ENCODE measurements at regions not wholly inside any gene's neighbourhood (a gene's known extent, or its start where the extent isn't known, plus 50 kb on each side); places are given as distances from the start of the nearest gene placed in this dataset.
A peak's percentile ranks its signal among the peaks of the same experiment; 100 is the strongest.

GRCh38 chr20:59453759-59454560 is 150.4 kb upstream of the PHACTR3 start:
- Mint-ChIP-seq H3K27me3 (ENCODE audit: low read depth, poor library complexity) (peaks cover 17% of the 10 kb centered on the region), H3K9me3 (peaks cover 4% of the 10 kb centered on the region), H3K27ac (peak overlapping the region; percentile 60), H3K4me3 (no peak overlapping the region), H3K4me1 (peaks cover 32% of the 10 kb centered on the region), H3K36me3 (ENCODE audit: low read depth) (no peaks in the 10 kb centered on the region)
- DNase-seq: no peak
- no peak for TF ChIP-seq CTCF (IDR thresholded peaks at IDR 0.05)

- H3K27ac Mint-ChIP-seq: no peak overlapping the region
- peaks cover 7% of the 10 kb centered on the region for H3K9me3 Mint-ChIP-seq
- no peaks in the 10 kb centered on the region for H3K36me3 Mint-ChIP-seq (ENCODE audit: low read depth)
- DNase-seq: peak; percentile 47
- peak; percentile 73 for TF ChIP-seq CTCF (IDR thresholded peaks at IDR 0.05)
- H3K4me3 Mint-ChIP-seq: no peak overlapping the region
- peaks cover 11% of the 10 kb centered on the region for H3K27me3 Mint-ChIP-seq (ENCODE audit: low read depth, poor library complexity)
- H3K4me1 Mint-ChIP-seq: peaks cover 32% of the 10 kb centered on the region
These were observed 148.7 kb upstream of the PHACTR3 start for GRCh38 chr20:59455402-59456341.

GRCh38 chr20:59456342-59457279 is 147.7 kb upstream of the PHACTR3 start:
- no peaks in the 10 kb centered on the region for H3K36me3 Mint-ChIP-seq (ENCODE audit: low read depth)
- H3K27ac Mint-ChIP-seq: peak overlapping the region; percentile 57
- DNase-seq: no peak
- no peak for TF ChIP-seq CTCF (IDR thresholded peaks at IDR 0.05)
- peaks cover 16% of the 10 kb centered on the region for H3K27me3 Mint-ChIP-seq (ENCODE audit: low read depth, poor library complexity)
- peaks cover 7% of the 10 kb centered on the region for H3K9me3 Mint-ChIP-seq
- no peak overlapping the region for H3K4me3 Mint-ChIP-seq
- H3K4me1 Mint-ChIP-seq: peaks cover 32% of the 10 kb centered on the region

- no peak for TF ChIP-seq CTCF (IDR thresholded peaks at IDR 0.05)
- H3K9me3 Mint-ChIP-seq: peaks cover 7% of the 10 kb centered on the region
- peaks cover 16% of the 10 kb centered on the region for H3K27me3 Mint-ChIP-seq (ENCODE audit: low read depth, poor library complexity)
- H3K36me3 Mint-ChIP-seq (ENCODE audit: low read depth): no peaks in the 10 kb centered on the region
- no peak for DNase-seq
- no peak overlapping the region for H3K4me3 Mint-ChIP-seq
- peaks cover 15% of the 10 kb centered on the region for H3K4me1 Mint-ChIP-seq
- H3K27ac Mint-ChIP-seq: no peak overlapping the region
These were observed 145.7 kb upstream of the PHACTR3 start for GRCh38 chr20:59458645-59459044.

- Mint-ChIP-seq H3K27ac (no peak overlapping the region), H3K36me3 (ENCODE audit: low read depth) (no peaks in the 10 kb centered on the region), H3K4me1 (peaks cover 6% of the 10 kb centered on the region), H3K9me3 (peaks cover 7% of the 10 kb centered on the region), H3K4me3 (no peak overlapping the region), H3K27me3 (ENCODE audit: low read depth, poor library complexity) (peaks cover 8% of the 10 kb centered on the region)
- DNase-seq: no peak
- TF ChIP-seq CTCF (IDR thresholded peaks at IDR 0.05): no peak
These were observed 144.8 kb upstream of the PHACTR3 start for GRCh38 chr20:59459586-59459985.
